HG03066 (cell line): ENCODE measurements at regions not wholly inside any gene's neighbourhood (a gene's known extent, or its start where the extent isn't known, plus 50 kb on each side); places are given as distances from the start of the nearest gene placed in this dataset.
"Not testable (repeated sequence)": the region's sequence is repeated elsewhere in the genome, so short reads cannot be mapped to it uniquely, and the experiment has no call there.

Experiments used
- ATAC-seq: cut with Tn5 transposase; IDR thresholded peaks from one replicate; pipeline ENCODE4 v1.9.1; 2021; ENCODE audit warnings: low read depth; ENCODE audit not compliant: unreplicated experiment

- no peak for ATAC-seq
These were observed 305.0 kb downstream of the RASEF start for GRCh38 chr9:82757924-82758323.

- no peak for ATAC-seq
These were observed 301.9 kb downstream of the RASEF start for GRCh38 chr9:82761027-82761426.

- ATAC-seq = no peak
These were observed 301.0 kb downstream of the RASEF start for GRCh38 chr9:82761956-82762355.

GRCh38 chr9:82763656-82764055 is 299.3 kb downstream of the RASEF start:
- no peak for ATAC-seq

GRCh38 chr9:82764061-82764668 is 298.8 kb downstream of the RASEF start:
- ATAC-seq = no peak

- not testable (repeated sequence) for ATAC-seq
These were observed 288.2 kb downstream of the RASEF start for GRCh38 chr9:82774707-82775231.

GRCh38 chr9:82776508-82776907 is 286.4 kb downstream of the RASEF start:
- ATAC-seq = no peak

GRCh38 chr9:82777366-82777765 is 285.6 kb downstream of the RASEF start:
- ATAC-seq = no peak

- not testable (repeated sequence) for ATAC-seq
These were observed 284.0 kb downstream of the RASEF start for GRCh38 chr9:82778923-82779322.

GRCh38 chr9:82780017-82780416 is 282.9 kb downstream of the RASEF start:
- no peak for ATAC-seq

GRCh38 chr9:82781921-82782392 is 281.0 kb downstream of the RASEF start:
- no peak for ATAC-seq

GRCh38 chr9:82783045-82783444 is 279.9 kb downstream of the RASEF start:
- ATAC-seq = no peak

- ATAC-seq = no peak
These were observed 278.4 kb downstream of the RASEF start for GRCh38 chr9:82784589-82784988.

- ATAC-seq = no peak
These were observed 273.7 kb downstream of the RASEF start for GRCh38 chr9:82789155-82789824.

GRCh38 chr9:82790875-82791274 is 272.1 kb downstream of the RASEF start:
- no peak for ATAC-seq

GRCh38 chr9:82791692-82792091 is 271.2 kb downstream of the RASEF start:
- no peak for ATAC-seq

GRCh38 chr9:82797534-82797933 is 265.4 kb downstream of the RASEF start:
- no peak for ATAC-seq

- no peak for ATAC-seq
These were observed 263.7 kb downstream of the RASEF start for GRCh38 chr9:82799286-82799685.

GRCh38 chr9:82805027-82805426 is 257.9 kb downstream of the RASEF start:
- ATAC-seq = no peak

- no peak for ATAC-seq
These were observed 254.5 kb downstream of the RASEF start for GRCh38 chr9:82808478-82808877.

GRCh38 chr9:82810915-82811314 is 252.0 kb downstream of the RASEF start:
- ATAC-seq = no peak

GRCh38 chr9:82819260-82819659 is 243.7 kb downstream of the RASEF start:
- ATAC-seq = no peak
